NB4 (cell line): ENCODE measurements at regions not wholly inside any gene's neighbourhood (a gene's known extent, or its start where the extent isn't known, plus 50 kb on each side); places are given as distances from the start of the nearest gene placed in this dataset.

Source experiments
- MYC ChIP-seq: IDR thresholded peaks from 2 replicates; pipeline ENCODE4 v1.6.1; 2011; ENCODE audit warnings: low read depth, low read length
- POLR2A ChIP-seq: IDR thresholded peaks from 2 replicates; pipeline ENCODE4 v1.6.1; 2011; ENCODE audit warnings: mild to moderate bottlenecking; ENCODE audit not compliant: insufficient read length; ENCODE audit errors: extremely low read depth
- TF ChIP-seq, protein P1 (sequence below): IDR thresholded peaks from one replicate; pipeline ENCODE4 v1.5.1; 2012; ENCODE audit warnings: low read depth, low read length
- TF ChIP-seq, protein P2 (sequence below): IDR thresholded peaks from 2 replicates; pipeline ENCODE4 v1.6.1; 2011; ENCODE audit warnings: low read depth, low read length

DNA sequence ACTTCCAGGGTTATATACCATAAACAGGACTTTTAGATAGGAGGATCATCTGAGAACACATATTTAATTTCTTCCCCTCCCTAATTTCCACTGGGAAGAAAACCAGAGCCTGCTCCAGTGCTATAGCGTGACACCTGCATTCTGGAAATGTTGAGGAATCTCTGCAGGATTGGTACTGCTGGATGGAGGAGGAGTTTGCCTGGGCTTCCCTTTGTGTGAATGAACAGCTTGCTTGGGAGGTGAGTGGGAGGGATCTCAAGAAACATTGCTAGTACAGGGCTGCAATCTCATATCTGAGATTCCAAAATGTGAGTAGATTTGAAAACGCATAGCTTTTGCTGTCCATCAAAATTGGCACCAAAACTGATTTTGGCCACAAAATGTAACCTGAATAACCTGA, 295.9 kb upstream of the RGMA start:
- TF ChIP-seq POLR2A, result no peak
- TF ChIP-seq, protein P1, sequence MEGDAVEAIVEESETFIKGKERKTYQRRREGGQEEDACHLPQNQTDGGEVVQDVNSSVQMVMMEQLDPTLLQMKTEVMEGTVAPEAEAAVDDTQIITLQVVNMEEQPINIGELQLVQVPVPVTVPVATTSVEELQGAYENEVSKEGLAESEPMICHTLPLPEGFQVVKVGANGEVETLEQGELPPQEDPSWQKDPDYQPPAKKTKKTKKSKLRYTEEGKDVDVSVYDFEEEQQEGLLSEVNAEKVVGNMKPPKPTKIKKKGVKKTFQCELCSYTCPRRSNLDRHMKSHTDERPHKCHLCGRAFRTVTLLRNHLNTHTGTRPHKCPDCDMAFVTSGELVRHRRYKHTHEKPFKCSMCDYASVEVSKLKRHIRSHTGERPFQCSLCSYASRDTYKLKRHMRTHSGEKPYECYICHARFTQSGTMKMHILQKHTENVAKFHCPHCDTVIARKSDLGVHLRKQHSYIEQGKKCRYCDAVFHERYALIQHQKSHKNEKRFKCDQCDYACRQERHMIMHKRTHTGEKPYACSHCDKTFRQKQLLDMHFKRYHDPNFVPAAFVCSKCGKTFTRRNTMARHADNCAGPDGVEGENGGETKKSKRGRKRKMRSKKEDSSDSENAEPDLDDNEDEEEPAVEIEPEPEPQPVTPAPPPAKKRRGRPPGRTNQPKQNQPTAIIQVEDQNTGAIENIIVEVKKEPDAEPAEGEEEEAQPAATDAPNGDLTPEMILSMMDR, result no peak
- TF ChIP-seq MYC, result no peak
- TF ChIP-seq, protein P2, sequence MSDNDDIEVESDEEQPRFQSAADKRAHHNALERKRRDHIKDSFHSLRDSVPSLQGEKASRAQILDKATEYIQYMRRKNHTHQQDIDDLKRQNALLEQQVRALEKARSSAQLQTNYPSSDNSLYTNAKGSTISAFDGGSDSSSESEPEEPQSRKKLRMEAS, result no peak
